T-helper 1 cell treated with Interleukin-12 subunit alpha and Interleukin-12 subunit beta and Interleukin-4 antibody, amounts not matched to agents 30 μg/mL and 1 μg/mL, for 36 hours (primary cell): ENCODE measurements at regions not wholly inside any gene's neighbourhood (a gene's known extent, or its start where the extent isn't known, plus 50 kb on each side); places are given as distances from the start of the nearest gene placed in this dataset.

ENCODE experiments used
- H3K27ac Mint-ChIP-seq: one replicate; pipeline ENCODE4 v1.8.0; 2021; ENCODE audit warnings: mild to moderate bottlenecking, mixed read lengths
- H3K27me3 Mint-ChIP-seq: one replicate; pipeline ENCODE4 v1.8.0; 2021; ENCODE audit warnings: low read depth, mixed read lengths
- H3K36me3 Mint-ChIP-seq: one replicate; pipeline ENCODE4 v1.8.0; 2021; ENCODE audit warnings: low read depth, mixed read lengths
- H3K4me1 Mint-ChIP-seq: one replicate; pipeline ENCODE4 v1.8.0; 2021; ENCODE audit warnings: low read depth, mixed read lengths
- H3K4me3 Mint-ChIP-seq: one replicate; pipeline ENCODE4 v1.8.0; 2021; ENCODE audit warnings: mild to moderate bottlenecking, moderate library complexity, mixed read lengths
- H3K9me3 Mint-ChIP-seq: one replicate; pipeline ENCODE4 v1.8.0; 2021; ENCODE audit warnings: mixed read lengths

- Mint-ChIP-seq H3K4me1 (no peaks in the 10 kb centered on the region), H3K27ac (no peak overlapping the region), H3K27me3 (no peaks in the 10 kb centered on the region), H3K4me3 (no peak overlapping the region), H3K36me3 (no peaks in the 10 kb centered on the region), H3K9me3 (no peaks in the 10 kb centered on the region)
Measured at GRCh38 chr22:47849576-47849975, 1087.1 kb downstream of the TBC1D22A start.

GRCh38 chr22:47848184-47848920, 1085.9 kb downstream of the TBC1D22A start:
- H3K36me3 Mint-ChIP-seq = no peaks in the 10 kb centered on the region
- H3K27ac Mint-ChIP-seq = no peak overlapping the region
- no peaks in the 10 kb centered on the region for H3K4me1 Mint-ChIP-seq
- H3K9me3 Mint-ChIP-seq = no peaks in the 10 kb centered on the region
- H3K4me3 Mint-ChIP-seq = no peak overlapping the region
- H3K27me3 Mint-ChIP-seq = no peaks in the 10 kb centered on the region

- Mint-ChIP-seq H3K27ac (no peak overlapping the region), H3K27me3 (no peaks in the 10 kb centered on the region), H3K4me3 (no peak overlapping the region), H3K4me1 (no peaks in the 10 kb centered on the region), H3K9me3 (no peaks in the 10 kb centered on the region), H3K36me3 (no peaks in the 10 kb centered on the region)
Measured at GRCh38 chr22:47847131-47847890, 1084.9 kb downstream of the TBC1D22A start.

GRCh38 chr22:47846206-47846605, 1083.8 kb downstream of the TBC1D22A start:
- no peak overlapping the region for H3K4me3 Mint-ChIP-seq
- no peaks in the 10 kb centered on the region for H3K9me3 Mint-ChIP-seq
- no peaks in the 10 kb centered on the region for H3K27me3 Mint-ChIP-seq
- no peak overlapping the region for H3K27ac Mint-ChIP-seq
- no peaks in the 10 kb centered on the region for H3K36me3 Mint-ChIP-seq
- H3K4me1 Mint-ChIP-seq = no peaks in the 10 kb centered on the region

- no peaks in the 10 kb centered on the region for H3K27me3 Mint-ChIP-seq
Measured at GRCh38 chr22:47842119-47842518, 1079.7 kb downstream of the TBC1D22A start.

GRCh38 chr22:47841156-47841555, 1078.7 kb downstream of the TBC1D22A start:
- H3K4me3 Mint-ChIP-seq = no peak overlapping the region
- no peaks in the 10 kb centered on the region for H3K4me1 Mint-ChIP-seq
- no peak overlapping the region for H3K27ac Mint-ChIP-seq
- no peaks in the 10 kb centered on the region for H3K36me3 Mint-ChIP-seq
- H3K9me3 Mint-ChIP-seq = no peaks in the 10 kb centered on the region
- H3K27me3 Mint-ChIP-seq = no peaks in the 10 kb centered on the region

More at GRCh38 chr22:47842119-47842518, 1079.7 kb downstream of the TBC1D22A start:
- no peak overlapping the region for H3K4me3 Mint-ChIP-seq
- H3K27ac Mint-ChIP-seq = no peak overlapping the region
- no peaks in the 10 kb centered on the region for H3K36me3 Mint-ChIP-seq
- no peaks in the 10 kb centered on the region for H3K9me3 Mint-ChIP-seq
- no peaks in the 10 kb centered on the region for H3K4me1 Mint-ChIP-seq

- Mint-ChIP-seq H3K4me1 (no peaks in the 10 kb centered on the region), H3K27ac (no peak overlapping the region), H3K36me3 (no peaks in the 10 kb centered on the region), H3K27me3 (no peaks in the 10 kb centered on the region), H3K9me3 (no peaks in the 10 kb centered on the region), H3K4me3 (no peak overlapping the region)
Measured at GRCh38 chr22:47839595-47840227, 1077.3 kb downstream of the TBC1D22A start.

GRCh38 chr22:47837703-47838102, 1075.3 kb downstream of the TBC1D22A start:
- Mint-ChIP-seq H3K36me3 (no peaks in the 10 kb centered on the region), H3K27me3 (no peaks in the 10 kb centered on the region), H3K9me3 (no peaks in the 10 kb centered on the region), H3K4me1 (no peaks in the 10 kb centered on the region), H3K4me3 (no peak overlapping the region), H3K27ac (no peak overlapping the region)

- no peaks in the 10 kb centered on the region for H3K9me3 Mint-ChIP-seq
- H3K36me3 Mint-ChIP-seq = no peaks in the 10 kb centered on the region
- no peak overlapping the region for H3K4me3 Mint-ChIP-seq
- no peaks in the 10 kb centered on the region for H3K27me3 Mint-ChIP-seq
- no peak overlapping the region for H3K27ac Mint-ChIP-seq
- no peaks in the 10 kb centered on the region for H3K4me1 Mint-ChIP-seq
Measured at GRCh38 chr22:47836957-47837356, 1074.5 kb downstream of the TBC1D22A start.

- Mint-ChIP-seq H3K4me3 (no peak overlapping the region), H3K27me3 (no peaks in the 10 kb centered on the region), H3K4me1 (no peaks in the 10 kb centered on the region), H3K9me3 (no peaks in the 10 kb centered on the region), H3K27ac (no peak overlapping the region), H3K36me3 (no peaks in the 10 kb centered on the region)
Measured at GRCh38 chr22:47835726-47836125, 1073.3 kb downstream of the TBC1D22A start.

GRCh38 chr22:47826016-47826415, 1063.6 kb downstream of the TBC1D22A start:
- Mint-ChIP-seq H3K27ac (no peak overlapping the region), H3K9me3 (no peaks in the 10 kb centered on the region), H3K4me1 (no peaks in the 10 kb centered on the region), H3K4me3 (no peak overlapping the region), H3K36me3 (no peaks in the 10 kb centered on the region), H3K27me3 (no peaks in the 10 kb centered on the region)

- H3K27me3 Mint-ChIP-seq = no peaks in the 10 kb centered on the region
- no peak overlapping the region for H3K27ac Mint-ChIP-seq
- H3K4me1 Mint-ChIP-seq = no peaks in the 10 kb centered on the region
- H3K4me3 Mint-ChIP-seq = no peak overlapping the region
- H3K9me3 Mint-ChIP-seq = peaks cover 6% of the 10 kb centered on the region
- no peaks in the 10 kb centered on the region for H3K36me3 Mint-ChIP-seq
Measured at GRCh38 chr22:47822422-47822821, 1060.0 kb downstream of the TBC1D22A start.

- Mint-ChIP-seq H3K36me3 (no peaks in the 10 kb centered on the region), H3K27me3 (no peaks in the 10 kb centered on the region), H3K27ac (no peak overlapping the region), H3K9me3 (peaks cover 12% of the 10 kb centered on the region), H3K4me1 (no peaks in the 10 kb centered on the region), H3K4me3 (no peak overlapping the region)
Measured at GRCh38 chr22:47818496-47818895, 1056.0 kb downstream of the TBC1D22A start.

GRCh38 chr22:47817380-47817779, 1054.9 kb downstream of the TBC1D22A start:
- no peaks in the 10 kb centered on the region for H3K27me3 Mint-ChIP-seq
- no peak overlapping the region for H3K4me3 Mint-ChIP-seq
- H3K4me1 Mint-ChIP-seq = no peaks in the 10 kb centered on the region
- peaks cover 12% of the 10 kb centered on the region for H3K9me3 Mint-ChIP-seq
- no peak overlapping the region for H3K27ac Mint-ChIP-seq
- H3K36me3 Mint-ChIP-seq = no peaks in the 10 kb centered on the region

- H3K4me1 Mint-ChIP-seq = no peaks in the 10 kb centered on the region
- no peaks in the 10 kb centered on the region for H3K27me3 Mint-ChIP-seq
- no peak overlapping the region for H3K4me3 Mint-ChIP-seq
- H3K27ac Mint-ChIP-seq = no peak overlapping the region
- peaks cover 12% of the 10 kb centered on the region for H3K9me3 Mint-ChIP-seq
- H3K36me3 Mint-ChIP-seq = no peaks in the 10 kb centered on the region
Measured at GRCh38 chr22:47816863-47817210, 1054.4 kb downstream of the TBC1D22A start.
